ENCODE measurements at regions not wholly inside any gene's neighbourhood (a gene's known extent, or its start where the extent isn't known, plus 50 kb on each side); places are given as distances from the start of the nearest gene placed in this dataset.

GRCh38 chr9:111730937-111731567, 63.7 kb downstream of the SHOC1 start:
- TF ChIP-seq, protein P1, sequence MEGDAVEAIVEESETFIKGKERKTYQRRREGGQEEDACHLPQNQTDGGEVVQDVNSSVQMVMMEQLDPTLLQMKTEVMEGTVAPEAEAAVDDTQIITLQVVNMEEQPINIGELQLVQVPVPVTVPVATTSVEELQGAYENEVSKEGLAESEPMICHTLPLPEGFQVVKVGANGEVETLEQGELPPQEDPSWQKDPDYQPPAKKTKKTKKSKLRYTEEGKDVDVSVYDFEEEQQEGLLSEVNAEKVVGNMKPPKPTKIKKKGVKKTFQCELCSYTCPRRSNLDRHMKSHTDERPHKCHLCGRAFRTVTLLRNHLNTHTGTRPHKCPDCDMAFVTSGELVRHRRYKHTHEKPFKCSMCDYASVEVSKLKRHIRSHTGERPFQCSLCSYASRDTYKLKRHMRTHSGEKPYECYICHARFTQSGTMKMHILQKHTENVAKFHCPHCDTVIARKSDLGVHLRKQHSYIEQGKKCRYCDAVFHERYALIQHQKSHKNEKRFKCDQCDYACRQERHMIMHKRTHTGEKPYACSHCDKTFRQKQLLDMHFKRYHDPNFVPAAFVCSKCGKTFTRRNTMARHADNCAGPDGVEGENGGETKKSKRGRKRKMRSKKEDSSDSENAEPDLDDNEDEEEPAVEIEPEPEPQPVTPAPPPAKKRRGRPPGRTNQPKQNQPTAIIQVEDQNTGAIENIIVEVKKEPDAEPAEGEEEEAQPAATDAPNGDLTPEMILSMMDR (IDR thresholded peaks at IDR 0.05): no peak
- Mint-ChIP-seq H3K4me3 (no peak overlapping the region), H3K36me3 (ENCODE audit: low read depth) (peaks cover 32% of the 10 kb centered on the region), H3K27me3 (ENCODE audit: low read depth, poor library complexity) (no peaks in the 10 kb centered on the region), H3K4me1 (no peaks in the 10 kb centered on the region), H3K9me3 (peaks cover 48% of the 10 kb centered on the region), H3K27ac (no peak overlapping the region)
- no peak for DNase-seq

- DNase-seq: no peak
- Mint-ChIP-seq H3K27ac (no peak overlapping the region), H3K9me3 (peaks cover 36% of the 10 kb centered on the region), H3K4me3 (no peak overlapping the region), H3K27me3 (ENCODE audit: low read depth, poor library complexity) (no peaks in the 10 kb centered on the region), H3K4me1 (no peaks in the 10 kb centered on the region), H3K36me3 (ENCODE audit: low read depth) (peaks cover 27% of the 10 kb centered on the region)
- TF ChIP-seq, protein P1 (IDR thresholded peaks at IDR 0.05): no peak
Measured at GRCh38 chr9:111728617-111729366, 65.9 kb downstream of the SHOC1 start.

GRCh38 chr9:111728143-111728542, 66.6 kb downstream of the SHOC1 start:
- H3K4me3 Mint-ChIP-seq: no peak overlapping the region
- no peaks in the 10 kb centered on the region for H3K4me1 Mint-ChIP-seq
- H3K27ac Mint-ChIP-seq: no peak overlapping the region
- peaks cover 36% of the 10 kb centered on the region for H3K9me3 Mint-ChIP-seq
- no peaks in the 10 kb centered on the region for H3K27me3 Mint-ChIP-seq (ENCODE audit: low read depth, poor library complexity)
- TF ChIP-seq, protein P1 (IDR thresholded peaks at IDR 0.05): no peak
- DNase-seq: no peak
- peaks cover 27% of the 10 kb centered on the region for H3K36me3 Mint-ChIP-seq (ENCODE audit: low read depth)

- peaks cover 30% of the 10 kb centered on the region for H3K9me3 Mint-ChIP-seq
- H3K36me3 Mint-ChIP-seq (ENCODE audit: low read depth): peaks cover 27% of the 10 kb centered on the region
- TF ChIP-seq, protein P1 (IDR thresholded peaks at IDR 0.05): no peak
- no peak overlapping the region for H3K27ac Mint-ChIP-seq
- no peaks in the 10 kb centered on the region for H3K4me1 Mint-ChIP-seq
- no peaks in the 10 kb centered on the region for H3K27me3 Mint-ChIP-seq (ENCODE audit: low read depth, poor library complexity)
- no peak overlapping the region for H3K4me3 Mint-ChIP-seq
- no peak for DNase-seq
Measured at GRCh38 chr9:111726949-111727348, 65.5 kb downstream of the GNG10 start.

DNA sequence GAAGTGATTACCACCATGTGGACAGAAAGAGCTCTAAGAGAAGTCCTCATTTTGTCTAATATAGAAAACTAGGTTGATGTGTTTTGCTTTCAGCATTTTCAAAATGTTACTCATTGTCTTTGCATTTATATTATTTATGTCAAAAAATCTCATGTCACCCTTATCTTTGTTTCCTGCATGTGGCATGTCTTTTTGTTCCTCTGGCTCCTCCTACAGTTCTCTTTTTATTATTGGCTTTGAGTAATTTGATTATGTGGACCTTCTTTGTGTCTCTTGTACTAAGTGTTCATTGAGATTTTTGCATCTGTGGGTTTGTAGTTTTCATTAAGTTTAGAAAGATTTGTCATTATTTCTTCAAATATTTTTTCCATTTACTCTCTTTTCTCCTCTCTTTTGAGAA, 58.8 kb downstream of the GNG10 start:
- Mint-ChIP-seq H3K4me1 (no peaks in the 10 kb centered on the region), H3K36me3 (ENCODE audit: low read depth) (no peaks in the 10 kb centered on the region), H3K27ac (no peak overlapping the region), H3K9me3 (no peaks in the 10 kb centered on the region), H3K4me3 (no peak overlapping the region), H3K27me3 (ENCODE audit: low read depth, poor library complexity) (no peaks in the 10 kb centered on the region)
- TF ChIP-seq, protein P1 (IDR thresholded peaks at IDR 0.05): no peak
- DNase-seq: no peak
